Nephron (organoid): ENCODE measurements at regions not wholly inside any gene's neighbourhood (a gene's known extent, or its start where the extent isn't known, plus 50 kb on each side); places are given as distances from the start of the nearest gene placed in this dataset.

Experiments
- H3K27ac Mint-ChIP-seq, 3 experiments: 2 replicates each; pipeline ENCODE4 v1.8.0; 2020; ENCODE audit warnings: mixed read lengths in 3 of 3, mild to moderate bottlenecking in 2 of 3, moderate library complexity in 1 of 3
- H3K27me3 Mint-ChIP-seq: 2 replicates; pipeline ENCODE4 v1.8.0; 2021; ENCODE audit warnings: low read depth, mild to moderate bottlenecking, moderate library complexity, mixed read lengths
- H3K36me3 Mint-ChIP-seq: 2 replicates; pipeline ENCODE4 v1.8.0; 2020; ENCODE audit warnings: low read depth, mixed read lengths
- H3K4me1 Mint-ChIP-seq: 2 replicates; pipeline ENCODE4 v1.8.0; 2020; ENCODE audit warnings: mixed read lengths
- H3K4me3 Mint-ChIP-seq, 3 experiments: 2 replicates each; pipeline ENCODE4 v1.8.0; 2020; ENCODE audit warnings: mild to moderate bottlenecking in 3 of 3, mixed read lengths in 3 of 3, moderate library complexity in 2 of 3
- H3K9me3 Mint-ChIP-seq: 2 replicates; pipeline ENCODE4 v1.8.0; 2020; ENCODE audit warnings: mixed read lengths
- CTCF ChIP-seq, 3 experiments: fragments of 200-600 bp; sonication (generic); IDR thresholded peaks; one replicate each; pipeline ENCODE4 v1.5.0; 2021; ENCODE audit warnings: antibody characterized with exemption in 3 of 3; ENCODE audit not compliant: unreplicated experiment in 3 of 3

- Mint-ChIP-seq H3K4me1 (peaks cover 57% of the 10 kb centered on the region), H3K27ac (peak overlapping the region in 1 of 3 experiments; percentile 19), H3K9me3 (no peaks in the 10 kb centered on the region), H3K36me3 (no peaks in the 10 kb centered on the region), H3K27me3 (peaks cover 8% of the 10 kb centered on the region), H3K4me3 (no peak overlapping the region)
- TF ChIP-seq CTCF (IDR thresholded peaks at IDR 0.05; ENCODE audit: unreplicated experiment in 3 of 3) = no peak
These were observed 81.1 kb downstream of the ARL6IP4 start for GRCh38 chr12:123061441-123062205.

GRCh38 chr12:123059500-123059899 lies 79.0 kb downstream of the ARL6IP4 start:
- Mint-ChIP-seq H3K4me3 (no peak overlapping the region), H3K4me1 (peaks cover 57% of the 10 kb centered on the region), H3K36me3 (no peaks in the 10 kb centered on the region), H3K9me3 (no peaks in the 10 kb centered on the region), H3K27me3 (peaks cover 8% of the 10 kb centered on the region), H3K27ac (peak overlapping the region; percentile 2 to 73 (median 11))
- no peak for TF ChIP-seq CTCF (IDR thresholded peaks at IDR 0.05; ENCODE audit: unreplicated experiment in 3 of 3)

GRCh38 chr12:123058980-123059379 lies 78.5 kb downstream of the ARL6IP4 start:
- Mint-ChIP-seq H3K27me3 (peaks cover 8% of the 10 kb centered on the region), H3K4me1 (peaks cover 56% of the 10 kb centered on the region), H3K4me3 (no peak overlapping the region), H3K9me3 (no peaks in the 10 kb centered on the region), H3K27ac (peak overlapping the region in 2 of 3 experiments; percentile 57 to 87), H3K36me3 (no peaks in the 10 kb centered on the region)
- TF ChIP-seq CTCF (IDR thresholded peaks at IDR 0.05; ENCODE audit: unreplicated experiment in 3 of 3) = no peak

- H3K36me3 Mint-ChIP-seq = no peaks in the 10 kb centered on the region
- TF ChIP-seq CTCF (IDR thresholded peaks at IDR 0.05; ENCODE audit: unreplicated experiment in 3 of 3) = no peak
- peaks cover 8% of the 10 kb centered on the region for H3K27me3 Mint-ChIP-seq
- H3K4me1 Mint-ChIP-seq = peaks cover 51% of the 10 kb centered on the region
- no peaks in the 10 kb centered on the region for H3K9me3 Mint-ChIP-seq
- no peak overlapping the region for H3K4me3 Mint-ChIP-seq
- H3K27ac Mint-ChIP-seq = peak overlapping the region; percentile 4 to 87 (median 59)
These were observed 78.0 kb downstream of the ARL6IP4 start for GRCh38 chr12:123058481-123058880.

- H3K9me3 Mint-ChIP-seq = no peaks in the 10 kb centered on the region
- no peak for TF ChIP-seq CTCF (IDR thresholded peaks at IDR 0.05; ENCODE audit: unreplicated experiment in 3 of 3)
- no peaks in the 10 kb centered on the region for H3K36me3 Mint-ChIP-seq
These were observed 77.2 kb downstream of the ARL6IP4 start for GRCh38 chr12:123057513-123058265.

More at GRCh38 chr12:123057513-123058265, 77.2 kb downstream of the ARL6IP4 start:
- peaks cover 8% of the 10 kb centered on the region for H3K27me3 Mint-ChIP-seq
- no peak overlapping the region for H3K4me3 Mint-ChIP-seq
- H3K4me1 Mint-ChIP-seq = peaks cover 48% of the 10 kb centered on the region
- peak overlapping the region; percentile 59 to 87 (median 62) for H3K27ac Mint-ChIP-seq
